ENCODE measurements at regions not wholly inside any gene's neighbourhood (a gene's known extent, or its start where the extent isn't known, plus 50 kb on each side); places are given as distances from the start of the nearest gene placed in this dataset.

DNA sequence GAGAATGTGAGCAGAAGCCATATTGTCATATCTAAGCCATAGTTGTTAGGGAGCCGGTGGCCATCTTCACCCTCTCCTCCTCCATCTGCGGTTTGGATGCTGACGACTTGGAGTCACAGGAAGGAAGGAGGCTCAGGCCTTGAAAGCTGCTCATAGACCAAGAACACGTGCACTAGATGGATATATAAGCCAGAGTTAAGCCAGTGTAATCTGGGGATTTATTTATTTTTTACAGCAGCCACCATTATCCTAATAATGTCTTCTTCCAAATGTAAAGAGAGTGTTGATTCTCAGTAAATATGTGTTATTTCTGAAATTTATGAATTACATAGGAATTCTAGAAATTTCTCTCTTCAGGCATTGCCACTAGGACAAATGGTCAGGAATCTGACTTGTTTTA is 689.9 kb downstream of the QKI start:
- no peak for TF ChIP-seq EP300 (IDR thresholded peaks at IDR 0.05)
- no peak for TF ChIP-seq POLR2A (IDR thresholded peaks at IDR 0.05)
- TF ChIP-seq, protein P1, sequence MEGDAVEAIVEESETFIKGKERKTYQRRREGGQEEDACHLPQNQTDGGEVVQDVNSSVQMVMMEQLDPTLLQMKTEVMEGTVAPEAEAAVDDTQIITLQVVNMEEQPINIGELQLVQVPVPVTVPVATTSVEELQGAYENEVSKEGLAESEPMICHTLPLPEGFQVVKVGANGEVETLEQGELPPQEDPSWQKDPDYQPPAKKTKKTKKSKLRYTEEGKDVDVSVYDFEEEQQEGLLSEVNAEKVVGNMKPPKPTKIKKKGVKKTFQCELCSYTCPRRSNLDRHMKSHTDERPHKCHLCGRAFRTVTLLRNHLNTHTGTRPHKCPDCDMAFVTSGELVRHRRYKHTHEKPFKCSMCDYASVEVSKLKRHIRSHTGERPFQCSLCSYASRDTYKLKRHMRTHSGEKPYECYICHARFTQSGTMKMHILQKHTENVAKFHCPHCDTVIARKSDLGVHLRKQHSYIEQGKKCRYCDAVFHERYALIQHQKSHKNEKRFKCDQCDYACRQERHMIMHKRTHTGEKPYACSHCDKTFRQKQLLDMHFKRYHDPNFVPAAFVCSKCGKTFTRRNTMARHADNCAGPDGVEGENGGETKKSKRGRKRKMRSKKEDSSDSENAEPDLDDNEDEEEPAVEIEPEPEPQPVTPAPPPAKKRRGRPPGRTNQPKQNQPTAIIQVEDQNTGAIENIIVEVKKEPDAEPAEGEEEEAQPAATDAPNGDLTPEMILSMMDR (IDR thresholded peaks at IDR 0.05): no peak

All from tibial nerve (tissue), 4 donors.